H4 (cell line): ENCODE measurements at regions not wholly inside any gene's neighbourhood (a gene's known extent, or its start where the extent isn't known, plus 50 kb on each side); places are given as distances from the start of the nearest gene placed in this dataset.

Experiments
- DNase-seq: peaks from one replicate; pipeline ENCODE4 v3.0.0-alpha.2; 2015; ENCODE audit warnings: low spot score

- DNase-seq, result no peak
Observed at GRCh38 chr13:99860745-99861144, 110.8 kb downstream of the ZIC5 start.

- no peak for DNase-seq
Observed at GRCh38 chr13:99859178-99860177, 112.1 kb downstream of the ZIC5 start.

GRCh38 chr13:99857738-99858137, 113.8 kb downstream of the ZIC5 start:
- DNase-seq, result no peak

- DNase-seq, result no peak
Observed at GRCh38 chr13:99855526-99856420, 115.8 kb downstream of the ZIC5 start.

GRCh38 chr13:99854366-99854765, 117.2 kb downstream of the ZIC5 start:
- no peak for DNase-seq

- DNase-seq, result no peak
Observed at GRCh38 chr13:99847318-99847750, 124.2 kb downstream of the ZIC5 start.

- DNase-seq, result no peak
Observed at GRCh38 chr13:99845161-99845874, 126.2 kb downstream of the ZIC5 start.

GRCh38 chr13:99844421-99844820, 127.1 kb downstream of the ZIC5 start:
- no peak for DNase-seq

- DNase-seq, result peak; percentile 11
Observed at GRCh38 chr13:99843872-99844271, 127.7 kb downstream of the ZIC5 start.

GRCh38 chr13:99842405-99842804, 129.2 kb downstream of the ZIC5 start:
- DNase-seq, result no peak

GRCh38 chr13:99836291-99836690, 135.3 kb downstream of the ZIC5 start:
- DNase-seq, result no peak

- DNase-seq, result no peak
Observed at GRCh38 chr13:99835442-99835841, 136.1 kb downstream of the ZIC5 start.

GRCh38 chr13:99834246-99834645, 137.3 kb downstream of the ZIC5 start:
- no peak for DNase-seq

- no peak for DNase-seq
Observed at GRCh38 chr13:99832347-99832746, 139.2 kb downstream of the ZIC5 start.

GRCh38 chr13:99830931-99831330, 140.6 kb downstream of the ZIC5 start:
- no peak for DNase-seq

GRCh38 chr13:99829593-99830239, 141.9 kb downstream of the ZIC5 start:
- no peak for DNase-seq

- DNase-seq, result no peak
Observed at GRCh38 chr13:99829161-99829560, 142.4 kb downstream of the ZIC5 start.

- DNase-seq, result no peak
Observed at GRCh38 chr13:99828735-99829134, 142.8 kb downstream of the ZIC5 start.

- DNase-seq, result no peak
Observed at GRCh38 chr13:99828123-99828522, 143.4 kb downstream of the ZIC5 start.

GRCh38 chr13:99827011-99827772, 144.4 kb downstream of the ZIC5 start:
- no peak for DNase-seq
